Effector CD4-positive, alpha-beta T cell (primary cell): ENCODE measurements at regions not wholly inside any gene's neighbourhood (a gene's known extent, or its start where the extent isn't known, plus 50 kb on each side); places are given as distances from the start of the nearest gene placed in this dataset.
"Not testable (repeated sequence)": the region's sequence is repeated elsewhere in the genome, so short reads cannot be mapped to it uniquely, and the experiment has no call there.

ENCODE experiments used
- DNase-seq: peaks from one replicate; pipeline ENCODE4 v3.0.0-alpha.2; 2020

GRCh38 chr6:27854421-27854820, 57.8 kb downstream of the OR2B2 start:
- DNase-seq = no peak

- no peak for DNase-seq
These were observed 60.8 kb downstream of the OR2B2 start for GRCh38 chr6:27851440-27851839.

- DNase-seq = not testable (repeated sequence)
These were observed 63.2 kb downstream of the OR2B2 start for GRCh38 chr6:27849001-27849400.

GRCh38 chr6:27847706-27848105, 64.5 kb downstream of the OR2B2 start:
- no peak for DNase-seq

GRCh38 chr6:27840572-27840971, 71.6 kb downstream of the OR2B2 start:
- no peak for DNase-seq

GRCh38 chr6:27839626-27840475, 72.3 kb downstream of the OR2B2 start:
- no peak for DNase-seq

GRCh38 chr6:27838945-27839625, 73.1 kb downstream of the OR2B2 start:
- no peak for DNase-seq

- peak; percentile 71 for DNase-seq
These were observed 73.9 kb downstream of the OR2B2 start for GRCh38 chr6:27838058-27838944.

- DNase-seq = no peak
These were observed 74.6 kb downstream of the OR2B2 start for GRCh38 chr6:27837625-27838057.

- DNase-seq = peak; percentile 49
These were observed 75.2 kb downstream of the OR2B2 start for GRCh38 chr6:27836783-27837624.

- DNase-seq = no peak
These were observed 75.9 kb downstream of the OR2B2 start for GRCh38 chr6:27836141-27836782.

GRCh38 chr6:27834879-27835549, 77.2 kb downstream of the OR2B2 start:
- no peak for DNase-seq

- no peak for DNase-seq
These were observed 77.8 kb downstream of the OR2B2 start for GRCh38 chr6:27834384-27834783.

- DNase-seq = peak; percentile 33
These were observed 80.6 kb downstream of the OR2B2 start for GRCh38 chr6:27831434-27832081.

- peak; percentile 32 for DNase-seq
These were observed 81.4 kb downstream of the OR2B2 start for GRCh38 chr6:27830600-27831433.

GRCh38 chr6:27830212-27830599, 82.0 kb downstream of the OR2B2 start:
- no peak for DNase-seq

GRCh38 chr6:27829453-27830211, 82.6 kb downstream of the OR2B2 start:
- DNase-seq = no peak

- DNase-seq = not testable (repeated sequence)
These were observed 84.7 kb downstream of the OR2B2 start for GRCh38 chr6:27827477-27827876.

- not testable (repeated sequence) for DNase-seq
These were observed 85.6 kb downstream of the OR2B2 start for GRCh38 chr6:27826612-27826985.
